Mesothelial cell of epicardium (in vitro differentiated cells): ENCODE measurements at regions not wholly inside any gene's neighbourhood (a gene's known extent, or its start where the extent isn't known, plus 50 kb on each side); places are given as distances from the start of the nearest gene placed in this dataset.

ENCODE experiments used
- DNase-seq, 2 experiments: peaks; one replicate each; pipeline ENCODE4 v3.0.0; 2021; ENCODE audit warnings: low spot score in 2 of 2; ENCODE audit not compliant: unreplicated experiment in 2 of 2
- H3K27ac Mint-ChIP-seq: 2 replicates; pipeline ENCODE4 v1.8.0; 2021; ENCODE audit warnings: mixed read lengths
- H3K27me3 Mint-ChIP-seq: 2 replicates; pipeline ENCODE4 v1.8.0; 2021; ENCODE audit warnings: low read depth, mixed read lengths
- H3K36me3 Mint-ChIP-seq: 2 replicates; pipeline ENCODE4 v1.8.0; 2021; ENCODE audit warnings: mixed read lengths
- H3K4me1 Mint-ChIP-seq: 2 replicates; pipeline ENCODE4 v1.8.0; 2021; ENCODE audit warnings: mixed read lengths
- H3K4me3 Mint-ChIP-seq: 2 replicates; pipeline ENCODE4 v1.8.0; 2021; ENCODE audit warnings: mild to moderate bottlenecking, moderate library complexity, mixed read lengths
- H3K9me3 Mint-ChIP-seq: 2 replicates; pipeline ENCODE4 v1.8.0; 2021; ENCODE audit warnings: mixed read lengths
- TF ChIP-seq, protein P1 (sequence below): fragments of 200-600 bp; sonication (generic); IDR thresholded peaks from one replicate; pipeline ENCODE4 v1.5.0; 2021; ENCODE audit warnings: antibody characterized with exemption; ENCODE audit not compliant: unreplicated experiment

DNA sequence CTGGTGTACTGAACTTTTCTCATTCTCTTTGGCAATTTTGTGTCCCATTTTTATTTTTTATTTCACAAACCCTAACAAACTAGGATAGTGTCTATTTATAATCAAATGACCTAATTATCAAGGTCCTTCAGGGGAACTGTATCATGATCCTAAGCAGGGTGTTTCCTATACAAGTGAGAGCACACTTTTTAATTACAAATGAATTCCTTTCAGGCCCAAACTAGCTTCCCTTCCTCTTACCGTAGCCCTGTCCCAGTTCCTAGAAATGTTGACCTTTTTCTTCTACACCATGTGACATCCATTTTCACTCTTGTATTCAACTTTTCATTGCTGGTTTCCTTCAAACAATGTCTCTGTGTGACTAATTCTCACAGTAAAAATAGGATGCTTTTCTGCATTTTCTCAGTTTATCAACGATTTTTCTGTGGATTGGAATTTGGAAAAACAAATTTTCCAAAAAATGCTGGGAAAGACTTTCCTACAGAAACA lies 411.4 kb downstream of the CCDC91 start:
- TF ChIP-seq, protein P1, sequence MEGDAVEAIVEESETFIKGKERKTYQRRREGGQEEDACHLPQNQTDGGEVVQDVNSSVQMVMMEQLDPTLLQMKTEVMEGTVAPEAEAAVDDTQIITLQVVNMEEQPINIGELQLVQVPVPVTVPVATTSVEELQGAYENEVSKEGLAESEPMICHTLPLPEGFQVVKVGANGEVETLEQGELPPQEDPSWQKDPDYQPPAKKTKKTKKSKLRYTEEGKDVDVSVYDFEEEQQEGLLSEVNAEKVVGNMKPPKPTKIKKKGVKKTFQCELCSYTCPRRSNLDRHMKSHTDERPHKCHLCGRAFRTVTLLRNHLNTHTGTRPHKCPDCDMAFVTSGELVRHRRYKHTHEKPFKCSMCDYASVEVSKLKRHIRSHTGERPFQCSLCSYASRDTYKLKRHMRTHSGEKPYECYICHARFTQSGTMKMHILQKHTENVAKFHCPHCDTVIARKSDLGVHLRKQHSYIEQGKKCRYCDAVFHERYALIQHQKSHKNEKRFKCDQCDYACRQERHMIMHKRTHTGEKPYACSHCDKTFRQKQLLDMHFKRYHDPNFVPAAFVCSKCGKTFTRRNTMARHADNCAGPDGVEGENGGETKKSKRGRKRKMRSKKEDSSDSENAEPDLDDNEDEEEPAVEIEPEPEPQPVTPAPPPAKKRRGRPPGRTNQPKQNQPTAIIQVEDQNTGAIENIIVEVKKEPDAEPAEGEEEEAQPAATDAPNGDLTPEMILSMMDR = no peak
- H3K9me3 Mint-ChIP-seq = peaks cover 9% of the 10 kb centered on the region

DNA sequence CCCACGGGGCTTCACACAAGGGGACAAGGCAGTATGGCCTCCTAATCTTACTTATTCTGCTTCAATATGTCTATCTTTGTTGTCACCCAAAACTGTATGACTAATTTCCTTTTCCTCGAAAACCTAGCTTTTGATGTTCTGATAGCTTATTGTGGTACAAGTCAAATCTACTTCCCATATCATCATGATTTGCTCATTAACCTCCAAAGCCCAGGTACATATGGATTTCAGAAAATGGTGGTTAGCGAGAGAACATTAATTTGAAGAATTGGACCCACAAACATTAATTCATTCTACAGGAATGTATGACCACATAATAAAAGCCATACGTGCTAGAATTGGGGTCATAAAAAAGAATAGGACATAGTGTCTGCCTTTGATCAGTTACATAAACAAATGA lies 412.5 kb downstream of the CCDC91 start:
- TF ChIP-seq, protein P1 = no peak
- Mint-ChIP-seq H3K9me3 (peaks cover 17% of the 10 kb centered on the region), H3K36me3 (peaks cover 8% of the 10 kb centered on the region), H3K4me1 (peaks cover 4% of the 10 kb centered on the region), H3K27ac (no peak overlapping the region), H3K27me3 (no peaks in the 10 kb centered on the region), H3K4me3 (no peak overlapping the region)
- no peak for DNase-seq

More for the DNA sequence above, 411.4 kb downstream of the CCDC91 start:
- Mint-ChIP-seq H3K4me1 (peaks cover 5% of the 10 kb centered on the region), H3K4me3 (no peak overlapping the region), H3K36me3 (no peaks in the 10 kb centered on the region), H3K27ac (no peak overlapping the region), H3K27me3 (no peaks in the 10 kb centered on the region)
- no peak for DNase-seq

DNA sequence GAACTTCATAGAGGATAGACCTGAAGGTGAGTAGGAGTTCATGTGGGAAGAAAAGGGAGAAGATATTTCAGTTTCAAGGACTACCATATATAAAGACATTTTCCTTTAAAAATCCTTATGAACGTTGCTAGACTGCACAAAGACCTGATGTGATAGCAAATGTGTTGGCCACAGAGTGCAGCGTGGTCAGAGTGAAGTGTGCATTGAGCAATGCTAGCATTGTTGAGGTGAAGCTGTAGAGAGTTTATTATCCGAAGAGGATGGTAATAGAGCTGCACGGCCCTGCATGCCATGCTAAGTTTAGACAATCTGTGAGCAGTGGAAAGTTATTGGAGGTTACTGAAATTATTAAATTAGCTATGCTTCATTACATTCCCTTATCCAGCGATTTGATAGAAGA lies 413.0 kb downstream of the CCDC91 start:
- TF ChIP-seq, protein P1 = no peak
- Mint-ChIP-seq H3K27me3 (no peaks in the 10 kb centered on the region), H3K4me1 (no peaks in the 10 kb centered on the region), H3K4me3 (no peak overlapping the region), H3K36me3 (peaks cover 10% of the 10 kb centered on the region), H3K9me3 (peaks cover 22% of the 10 kb centered on the region), H3K27ac (no peak overlapping the region)
- DNase-seq = no peak

DNA sequence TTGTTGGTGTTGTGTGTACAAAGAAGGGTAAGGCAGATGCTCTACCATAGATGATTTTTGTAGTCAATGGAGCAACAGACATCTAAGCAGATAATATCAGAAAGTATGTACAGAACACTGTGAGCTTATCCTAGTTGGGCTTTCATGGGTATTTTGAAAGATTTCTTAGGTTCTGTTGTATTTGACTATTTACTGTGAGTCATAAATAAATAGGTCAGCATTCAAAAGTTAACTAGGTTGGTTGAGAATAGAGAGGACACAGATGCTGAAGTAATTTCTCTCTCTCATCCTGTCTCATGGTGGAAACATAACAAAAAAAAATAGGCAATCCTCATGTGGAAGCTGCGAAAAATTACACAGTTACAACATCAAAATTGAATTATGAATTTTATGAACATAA lies 413.5 kb downstream of the CCDC91 start:
- DNase-seq = no peak
- TF ChIP-seq, protein P1 = no peak
- Mint-ChIP-seq H3K9me3 (peaks cover 26% of the 10 kb centered on the region), H3K36me3 (peaks cover 10% of the 10 kb centered on the region), H3K27ac (no peak overlapping the region), H3K27me3 (no peaks in the 10 kb centered on the region), H3K4me1 (no peaks in the 10 kb centered on the region), H3K4me3 (no peak overlapping the region)

DNA sequence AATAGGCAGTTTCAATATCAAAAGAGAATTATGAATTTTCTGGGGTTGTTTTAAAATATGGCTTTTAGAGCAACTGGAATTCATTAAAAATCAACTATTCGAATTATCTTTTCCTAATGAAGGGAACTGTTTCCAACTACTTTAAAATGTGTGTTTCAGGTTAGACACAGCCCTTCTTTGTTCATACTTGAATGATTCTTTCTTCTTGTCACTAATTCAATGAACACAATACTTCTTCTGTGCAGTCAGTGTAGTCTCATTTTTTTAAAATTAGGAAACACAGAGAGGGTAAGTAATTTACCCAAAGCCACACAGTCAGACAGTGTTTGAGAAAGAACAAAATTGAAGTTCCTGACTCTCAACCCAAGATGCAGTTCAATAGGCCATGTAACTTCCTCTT lies 414.0 kb downstream of the CCDC91 start:
- TF ChIP-seq, protein P1 = no peak
- Mint-ChIP-seq H3K9me3 (peaks cover 29% of the 10 kb centered on the region), H3K4me1 (no peaks in the 10 kb centered on the region), H3K27ac (no peak overlapping the region), H3K27me3 (no peaks in the 10 kb centered on the region), H3K4me3 (no peak overlapping the region), H3K36me3 (peaks cover 10% of the 10 kb centered on the region)
- DNase-seq = no peak

DNA sequence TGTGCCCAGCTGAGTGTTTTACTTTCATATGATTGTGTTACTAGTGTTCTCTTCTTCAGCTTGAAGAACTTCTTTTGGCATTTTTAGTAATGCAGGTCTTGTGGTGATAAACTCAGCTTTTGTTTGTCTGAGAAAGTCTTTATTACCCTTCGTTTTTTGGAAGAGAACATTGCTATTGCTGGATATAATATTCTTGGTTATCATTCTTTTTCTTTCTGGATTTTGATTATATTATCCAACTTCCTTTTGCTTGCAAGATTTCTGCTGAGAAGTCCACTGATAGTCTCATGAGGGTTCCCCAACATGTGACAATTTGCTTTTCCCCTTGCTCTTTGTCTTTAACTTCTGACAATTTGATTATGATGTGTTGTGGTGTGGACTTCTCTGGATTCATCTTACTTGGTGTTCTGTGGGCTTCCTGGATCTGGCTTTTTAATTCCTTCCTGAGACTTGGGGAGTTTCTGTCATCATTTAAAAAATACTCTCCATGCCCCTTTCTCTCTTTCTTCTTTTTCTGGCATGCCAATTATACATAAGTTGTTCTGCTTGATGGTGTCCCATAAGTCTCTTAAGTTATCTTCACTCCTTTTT lies 416.8 kb downstream of the CCDC91 start:
- H3K27ac Mint-ChIP-seq = no peak overlapping the region
- peaks cover 29% of the 10 kb centered on the region for H3K9me3 Mint-ChIP-seq
- peaks cover 9% of the 10 kb centered on the region for H3K4me1 Mint-ChIP-seq
- DNase-seq = no peak
- H3K27me3 Mint-ChIP-seq = no peaks in the 10 kb centered on the region
- peaks cover 10% of the 10 kb centered on the region for H3K36me3 Mint-ChIP-seq
- H3K4me3 Mint-ChIP-seq = no peak overlapping the region
- TF ChIP-seq, protein P1 = no peak
